ENCODE measurements at regions not wholly inside any gene's neighbourhood (a gene's known extent, or its start where the extent isn't known, plus 50 kb on each side); places are given as distances from the start of the nearest gene placed in this dataset.

GRCh38 chr4:183852910-183853547, 52.1 kb upstream of the STOX2 start:
- Mint-ChIP-seq H3K4me3 (no peak overlapping the region), H3K27me3 (peaks cover 37% of the 10 kb centered on the region), H3K4me1 (ENCODE audit: low read depth) (no peaks in the 10 kb centered on the region), H3K27ac (no peak overlapping the region), H3K9me3 (no peaks in the 10 kb centered on the region), H3K36me3 (ENCODE audit: low read depth) (no peaks in the 10 kb centered on the region)
- POLR2A ChIA-PET, result no interaction called here
- H3K27ac ChIP-seq (ENCODE audit: low read depth in 1 of 2, low read length in 2 of 2), result no peak overlapping the region
- TF ChIP-seq CTCF (IDR thresholded peaks at IDR 0.05), result no peak
- no peaks in the 10 kb centered on the region for H3K9me3 ChIP-seq (ENCODE audit: control insufficient read depth in 1 of 2, insufficient read depth in 1 of 2, low read length in 2 of 2)
- no peak for DNase-seq
- CTCF ChIA-PET, result no interaction called here
- ATAC-seq (ENCODE audit: poor library complexity), result no peak
- H3K36me3 ChIP-seq (ENCODE audit: insufficient read depth, low read length), result no peaks in the 10 kb centered on the region
- H3K27me3 ChIP-seq (ENCODE audit: control insufficient read depth in 1 of 2, insufficient read depth in 2 of 2, low read length in 2 of 2), result peaks cover 7 to 11% of the 10 kb centered on the region in 2 experiments
- intact Hi-C loops (cut with DNase I, micrococcal nuclease), result no loop called here
- H3K4me1 ChIP-seq (ENCODE audit: insufficient read depth, low read length), result no peaks in the 10 kb centered on the region
- no peak overlapping the region for H3K4me3 ChIP-seq (ENCODE audit: low read length)

DNA sequence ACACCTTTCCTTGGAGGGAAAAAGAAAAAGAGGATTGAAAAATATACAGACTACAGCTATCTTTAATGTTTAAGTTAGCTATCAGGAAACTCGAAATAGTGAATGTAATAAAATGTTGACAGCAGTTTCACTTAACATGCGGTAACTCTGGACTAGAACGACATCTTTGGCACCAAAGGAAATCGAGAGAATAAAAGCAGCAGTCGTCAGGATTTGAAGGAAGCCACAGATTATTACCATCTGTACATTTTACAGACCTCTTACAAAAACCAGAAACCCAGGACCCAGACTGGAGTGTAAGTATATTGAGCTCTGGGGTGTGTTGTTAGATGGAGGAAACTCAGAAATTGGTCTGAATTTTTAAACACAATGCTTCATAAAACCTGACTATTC, 51.6 kb upstream of the STOX2 start:
- ATAC-seq (ENCODE audit: poor library complexity) (no peak), DNase-seq (no peak)
- no peaks in the 10 kb centered on the region for H3K4me1 Mint-ChIP-seq (ENCODE audit: low read depth)
- H3K36me3 ChIP-seq (ENCODE audit: insufficient read depth, low read length), result no peaks in the 10 kb centered on the region
- no peaks in the 10 kb centered on the region for H3K36me3 Mint-ChIP-seq (ENCODE audit: low read depth)
- CTCF ChIA-PET, result no interaction called here
- H3K27ac ChIP-seq (ENCODE audit: low read depth in 1 of 2, low read length in 2 of 2), result no peak overlapping the region
- H3K4me1 ChIP-seq (ENCODE audit: insufficient read depth, low read length), result no peaks in the 10 kb centered on the region
- intact Hi-C loops (cut with DNase I, micrococcal nuclease), result no loop called here
- H3K9me3 Mint-ChIP-seq, result no peaks in the 10 kb centered on the region
- no peak overlapping the region for H3K27ac Mint-ChIP-seq
- H3K4me3 ChIP-seq (ENCODE audit: low read length), result no peak overlapping the region
- no peak for TF ChIP-seq CTCF (IDR thresholded peaks at IDR 0.05)
- no peaks in the 10 kb centered on the region for H3K9me3 ChIP-seq (ENCODE audit: control insufficient read depth in 1 of 2, insufficient read depth in 1 of 2, low read length in 2 of 2)
- POLR2A ChIA-PET, result no interaction called here
- peaks cover 7 to 12% of the 10 kb centered on the region in 2 experiments for H3K27me3 ChIP-seq (ENCODE audit: control insufficient read depth in 1 of 2, insufficient read depth in 2 of 2, low read length in 2 of 2)
- H3K27me3 Mint-ChIP-seq, result peaks cover 37% of the 10 kb centered on the region
- H3K4me3 Mint-ChIP-seq, result no peak overlapping the region

Data from CD4-positive, alpha-beta T cell (primary cell).